ENCODE measurements at regions not wholly inside any gene's neighbourhood (a gene's known extent, or its start where the extent isn't known, plus 50 kb on each side); places are given as distances from the start of the nearest gene placed in this dataset.

- no peak for TF ChIP-seq CTCF (IDR thresholded peaks at IDR 0.05)
- no peak for TF ChIP-seq POLR2A (IDR thresholded peaks at IDR 0.05)
These were observed 128.9 kb upstream of the TP63 start for GRCh38 chr3:189502256-189502655.
